ENCODE measurements at regions not wholly inside any gene's neighbourhood (a gene's known extent, or its start where the extent isn't known, plus 50 kb on each side); places are given as distances from the start of the nearest gene placed in this dataset.

GRCh38 chr3:82186017-82186416, 424.6 kb upstream of the GBE1 start:
- TF ChIP-seq CTCF (IDR thresholded peaks at IDR 0.05): no peak
- H3K27ac Mint-ChIP-seq (ENCODE audit: unreplicated experiment): no peak overlapping the region
- DNase-seq (ENCODE audit: low spot score): no peak
- no peaks in the 10 kb centered on the region for H3K9me3 Mint-ChIP-seq (ENCODE audit: low read depth)
- no peaks in the 10 kb centered on the region for H3K4me1 Mint-ChIP-seq (ENCODE audit: low read depth)
- H3K36me3 Mint-ChIP-seq (ENCODE audit: low read depth): no peaks in the 10 kb centered on the region
- H3K4me3 Mint-ChIP-seq (ENCODE audit: unreplicated experiment): no peak overlapping the region
- H3K27me3 Mint-ChIP-seq (ENCODE audit: low read depth): peaks cover 2% of the 10 kb centered on the region

GRCh38 chr3:82179291-82179690, 417.8 kb upstream of the GBE1 start:
- no peak overlapping the region for H3K4me3 Mint-ChIP-seq (ENCODE audit: unreplicated experiment)
- DNase-seq (ENCODE audit: low spot score): no peak

GRCh38 chr3:82178291-82178690, 416.8 kb upstream of the GBE1 start:
- TF ChIP-seq CTCF (IDR thresholded peaks at IDR 0.05): no peak
- Mint-ChIP-seq H3K27ac (ENCODE audit: unreplicated experiment) (no peak overlapping the region), H3K27me3 (ENCODE audit: low read depth) (no peaks in the 10 kb centered on the region), H3K36me3 (ENCODE audit: low read depth) (no peaks in the 10 kb centered on the region), H3K4me1 (ENCODE audit: low read depth) (no peaks in the 10 kb centered on the region), H3K9me3 (ENCODE audit: low read depth) (no peaks in the 10 kb centered on the region), H3K4me3 (ENCODE audit: unreplicated experiment) (no peak overlapping the region)
- DNase-seq (ENCODE audit: low spot score): no peak

More at GRCh38 chr3:82179291-82179690, 417.8 kb upstream of the GBE1 start:
- no peaks in the 10 kb centered on the region for H3K36me3 Mint-ChIP-seq (ENCODE audit: low read depth)
- H3K9me3 Mint-ChIP-seq (ENCODE audit: low read depth): no peaks in the 10 kb centered on the region
- no peak for TF ChIP-seq CTCF (IDR thresholded peaks at IDR 0.05)
- no peak overlapping the region for H3K27ac Mint-ChIP-seq (ENCODE audit: unreplicated experiment)
- H3K4me1 Mint-ChIP-seq (ENCODE audit: low read depth): no peaks in the 10 kb centered on the region
- H3K27me3 Mint-ChIP-seq (ENCODE audit: low read depth): no peaks in the 10 kb centered on the region

- no peak for DNase-seq (ENCODE audit: low spot score)
- no peak for TF ChIP-seq CTCF (IDR thresholded peaks at IDR 0.05)
- H3K27ac Mint-ChIP-seq (ENCODE audit: unreplicated experiment): no peak overlapping the region
- H3K4me3 Mint-ChIP-seq (ENCODE audit: unreplicated experiment): no peak overlapping the region
- no peaks in the 10 kb centered on the region for H3K4me1 Mint-ChIP-seq (ENCODE audit: low read depth)
- no peaks in the 10 kb centered on the region for H3K9me3 Mint-ChIP-seq (ENCODE audit: low read depth)
- no peaks in the 10 kb centered on the region for H3K27me3 Mint-ChIP-seq (ENCODE audit: low read depth)
- H3K36me3 Mint-ChIP-seq (ENCODE audit: low read depth): no peaks in the 10 kb centered on the region
Measured at GRCh38 chr3:82177774-82178173, 416.3 kb upstream of the GBE1 start.

- Mint-ChIP-seq H3K27me3 (ENCODE audit: low read depth) (no peaks in the 10 kb centered on the region), H3K4me1 (ENCODE audit: low read depth) (no peaks in the 10 kb centered on the region), H3K4me3 (ENCODE audit: unreplicated experiment) (no peak overlapping the region), H3K9me3 (ENCODE audit: low read depth) (no peaks in the 10 kb centered on the region), H3K27ac (ENCODE audit: unreplicated experiment) (no peak overlapping the region), H3K36me3 (ENCODE audit: low read depth) (no peaks in the 10 kb centered on the region)
- DNase-seq (ENCODE audit: low spot score): no peak
- no peak for TF ChIP-seq CTCF (IDR thresholded peaks at IDR 0.05)
Measured at GRCh38 chr3:82165266-82165665, 403.8 kb upstream of the GBE1 start.
